B cell (primary cell): ENCODE measurements at regions not wholly inside any gene's neighbourhood (a gene's known extent, or its start where the extent isn't known, plus 50 kb on each side); places are given as distances from the start of the nearest gene placed in this dataset.

ENCODE experiments used
- EZH2 ChIP-seq: IDR thresholded peaks from 2 replicates; pipeline ENCODE4 v1.6.1; 2012; ENCODE audit warnings: borderline replicate concordance, low read depth, mild to moderate bottlenecking, moderate library complexity, low read length; ENCODE audit not compliant: insufficient read depth, poor library complexity, severe bottlenecking
- TF ChIP-seq, protein P1 (sequence below): fragments of 200-600 bp; IDR thresholded peaks from one replicate; pipeline ENCODE4 v1.8.0; 2022; ENCODE audit warnings: antibody characterized with exemption, mild to moderate bottlenecking

DNA sequence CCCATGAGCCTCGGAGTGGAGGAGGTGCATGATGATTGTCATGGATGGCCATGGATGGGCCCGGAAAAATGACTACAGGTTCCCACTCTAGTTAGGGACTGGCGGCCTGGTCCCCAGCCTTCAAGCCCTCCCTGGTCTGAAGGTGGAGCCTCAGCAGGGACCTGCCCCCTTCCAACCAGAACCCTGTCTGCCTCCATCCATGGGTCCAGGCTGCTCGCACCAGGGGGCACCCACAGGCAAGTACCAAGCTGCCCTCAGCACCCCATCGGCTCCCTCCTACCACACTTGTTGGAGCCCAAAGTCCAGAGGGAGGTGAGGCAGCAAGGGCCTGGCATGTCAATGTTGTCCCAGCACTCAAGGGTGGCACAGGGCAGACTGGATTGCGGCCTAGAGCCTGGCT lies 2468.6 kb downstream of the PCDH7 start:
- TF ChIP-seq, protein P1, sequence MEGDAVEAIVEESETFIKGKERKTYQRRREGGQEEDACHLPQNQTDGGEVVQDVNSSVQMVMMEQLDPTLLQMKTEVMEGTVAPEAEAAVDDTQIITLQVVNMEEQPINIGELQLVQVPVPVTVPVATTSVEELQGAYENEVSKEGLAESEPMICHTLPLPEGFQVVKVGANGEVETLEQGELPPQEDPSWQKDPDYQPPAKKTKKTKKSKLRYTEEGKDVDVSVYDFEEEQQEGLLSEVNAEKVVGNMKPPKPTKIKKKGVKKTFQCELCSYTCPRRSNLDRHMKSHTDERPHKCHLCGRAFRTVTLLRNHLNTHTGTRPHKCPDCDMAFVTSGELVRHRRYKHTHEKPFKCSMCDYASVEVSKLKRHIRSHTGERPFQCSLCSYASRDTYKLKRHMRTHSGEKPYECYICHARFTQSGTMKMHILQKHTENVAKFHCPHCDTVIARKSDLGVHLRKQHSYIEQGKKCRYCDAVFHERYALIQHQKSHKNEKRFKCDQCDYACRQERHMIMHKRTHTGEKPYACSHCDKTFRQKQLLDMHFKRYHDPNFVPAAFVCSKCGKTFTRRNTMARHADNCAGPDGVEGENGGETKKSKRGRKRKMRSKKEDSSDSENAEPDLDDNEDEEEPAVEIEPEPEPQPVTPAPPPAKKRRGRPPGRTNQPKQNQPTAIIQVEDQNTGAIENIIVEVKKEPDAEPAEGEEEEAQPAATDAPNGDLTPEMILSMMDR = no peak
- TF ChIP-seq EZH2 = no peak
